GM21786 (cell line): ENCODE measurements at regions not wholly inside any gene's neighbourhood (a gene's known extent, or its start where the extent isn't known, plus 50 kb on each side); places are given as distances from the start of the nearest gene placed in this dataset.
"Not testable (repeated sequence)": the region's sequence is repeated elsewhere in the genome, so short reads cannot be mapped to it uniquely, and the experiment has no call there.

Source experiments
- ATAC-seq: cut with Tn5 transposase; IDR thresholded peaks from one replicate; pipeline ENCODE4 v1.9.1; 2021; ENCODE audit not compliant: unreplicated experiment

GRCh38 chr2:17460371-17461086 is 57.7 kb downstream of the RAD51AP2 start:
- no peak for ATAC-seq

- no peak for ATAC-seq
Measured at GRCh38 chr2:17455343-17455742, 62.9 kb downstream of the RAD51AP2 start.

GRCh38 chr2:17446191-17446590 is 72.0 kb downstream of the RAD51AP2 start:
- ATAC-seq: not testable (repeated sequence)

GRCh38 chr2:17445744-17446143 is 72.5 kb downstream of the RAD51AP2 start:
- ATAC-seq: no peak

GRCh38 chr2:17442334-17442733 is 75.9 kb downstream of the RAD51AP2 start:
- no peak for ATAC-seq

- no peak for ATAC-seq
Measured at GRCh38 chr2:17441790-17442189, 76.5 kb downstream of the RAD51AP2 start.

GRCh38 chr2:17441055-17441771 is 77.0 kb downstream of the RAD51AP2 start:
- ATAC-seq: no peak

GRCh38 chr2:17430326-17430725 is 87.9 kb downstream of the RAD51AP2 start:
- no peak for ATAC-seq

- ATAC-seq: no peak
Measured at GRCh38 chr2:17429130-17429529, 89.1 kb downstream of the RAD51AP2 start.

- ATAC-seq: no peak
Measured at GRCh38 chr2:17427401-17427800, 90.8 kb downstream of the RAD51AP2 start.

- ATAC-seq: no peak
Measured at GRCh38 chr2:17426743-17427142, 91.5 kb downstream of the RAD51AP2 start.

- ATAC-seq: no peak
Measured at GRCh38 chr2:17422061-17422460, 96.2 kb downstream of the RAD51AP2 start.

GRCh38 chr2:17416884-17417391 is 101.3 kb downstream of the RAD51AP2 start:
- no peak for ATAC-seq

GRCh38 chr2:17413036-17413435 is 105.2 kb downstream of the RAD51AP2 start:
- ATAC-seq: no peak

- no peak for ATAC-seq
Measured at GRCh38 chr2:17401096-17401495, 117.1 kb downstream of the RAD51AP2 start.

- ATAC-seq: no peak
Measured at GRCh38 chr2:17398770-17399169, 119.5 kb downstream of the RAD51AP2 start.

GRCh38 chr2:17388798-17389197 is 129.4 kb downstream of the RAD51AP2 start:
- no peak for ATAC-seq

GRCh38 chr2:17387591-17387990 is 130.6 kb downstream of the RAD51AP2 start:
- ATAC-seq: no peak

- no peak for ATAC-seq
Measured at GRCh38 chr2:17386771-17387170, 131.5 kb downstream of the RAD51AP2 start.

- ATAC-seq: no peak
Measured at GRCh38 chr2:17380003-17380402, 138.2 kb downstream of the RAD51AP2 start.

GRCh38 chr2:17375262-17375661 is 143.0 kb downstream of the RAD51AP2 start:
- ATAC-seq: no peak

GRCh38 chr2:17373741-17374140 is 144.5 kb downstream of the RAD51AP2 start:
- ATAC-seq: no peak
